NOMO-1 treated with DMSO at 0.1 percent for 48 hours (cell line): ENCODE measurements at regions not wholly inside any gene's neighbourhood (a gene's known extent, or its start where the extent isn't known, plus 50 kb on each side); places are given as distances from the start of the nearest gene placed in this dataset.
"Not testable (repeated sequence)": the region's sequence is repeated elsewhere in the genome, so short reads cannot be mapped to it uniquely, and the experiment has no call there.

ENCODE experiments used
- DNase-seq: peaks from one replicate; lab custom pipeline; 2025; ENCODE audit not compliant: unreplicated experiment; lab: John Stamatoyannopoulos, UW

GRCh38 chr9:42239445-42240260 is 56.2 kb downstream of the SPATA31A6 start:
- DNase-seq: not testable (repeated sequence)

DNA sequence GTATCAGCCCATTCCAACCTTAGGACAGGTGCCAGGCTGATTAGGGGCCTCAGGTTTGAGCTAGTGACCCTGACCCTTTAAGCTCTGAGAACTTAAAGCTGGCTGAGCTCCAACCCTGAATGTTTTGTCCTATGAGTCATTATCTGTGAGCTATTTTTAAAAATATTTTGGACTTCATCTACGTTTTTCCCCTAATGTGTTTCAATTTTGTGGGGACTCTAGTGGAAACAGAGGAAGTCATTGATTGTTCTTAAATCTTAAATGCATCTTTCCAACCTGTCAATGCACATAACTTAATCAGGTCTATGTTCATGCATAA is 56.8 kb downstream of the SPATA31A6 start:
- DNase-seq: not testable (repeated sequence)

DNA sequence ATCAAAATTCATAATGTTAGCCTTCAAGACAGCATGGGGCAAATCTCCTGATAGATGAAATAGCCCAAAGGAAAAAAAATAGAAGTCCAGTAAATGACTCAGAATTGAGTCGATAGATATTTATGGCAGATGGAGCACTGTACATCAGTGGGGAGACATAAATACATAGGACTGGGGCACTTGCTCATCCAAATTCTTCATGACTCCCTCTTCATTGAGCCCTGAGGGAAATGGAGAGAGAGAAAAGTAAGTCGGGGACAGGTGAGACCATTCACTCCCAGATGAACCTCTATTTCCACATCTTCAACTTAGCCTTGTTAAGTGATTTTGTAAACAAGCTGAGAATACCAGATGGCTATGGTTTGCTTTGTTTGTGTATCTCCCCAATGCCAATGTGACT is 59.8 kb downstream of the SPATA31A6 start:
- not testable (repeated sequence) for DNase-seq

GRCh38 chr9:42243822-42244221 is 60.4 kb downstream of the SPATA31A6 start:
- DNase-seq: not testable (repeated sequence)

GRCh38 chr9:42268729-42269128 is 85.3 kb downstream of the SPATA31A6 start:
- DNase-seq: not testable (repeated sequence)

GRCh38 chr9:42269171-42269570 is 85.7 kb downstream of the SPATA31A6 start:
- not testable (repeated sequence) for DNase-seq

DNA sequence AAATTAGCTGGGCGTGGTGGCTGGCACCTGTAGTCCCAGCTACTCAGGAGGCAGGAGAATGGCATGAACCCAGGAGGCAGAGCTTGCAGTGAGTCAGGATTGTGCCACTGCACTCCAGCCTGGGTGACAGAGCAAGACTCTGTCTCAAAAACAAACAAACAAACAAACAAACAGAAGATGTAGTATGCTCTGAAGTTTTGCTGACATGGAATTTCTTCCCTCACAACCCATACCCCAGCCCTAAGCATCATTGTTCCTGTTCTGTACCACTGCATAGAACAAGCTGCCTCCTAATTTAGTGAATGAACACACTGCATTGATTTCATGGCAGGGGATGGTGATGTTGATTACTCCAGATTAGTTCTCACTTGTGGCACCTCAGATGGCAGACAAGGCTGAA is 89.7 kb downstream of the SPATA31A6 start:
- not testable (repeated sequence) for DNase-seq

GRCh38 chr9:42275141-42275540 is 91.7 kb downstream of the SPATA31A6 start:
- no peak for DNase-seq

- DNase-seq: not testable (repeated sequence)
Measured at GRCh38 chr9:42282531-42283178, 99.2 kb downstream of the SPATA31A6 start.

GRCh38 chr9:42283179-42283543 is 99.7 kb downstream of the SPATA31A6 start:
- DNase-seq: not testable (repeated sequence)

DNA sequence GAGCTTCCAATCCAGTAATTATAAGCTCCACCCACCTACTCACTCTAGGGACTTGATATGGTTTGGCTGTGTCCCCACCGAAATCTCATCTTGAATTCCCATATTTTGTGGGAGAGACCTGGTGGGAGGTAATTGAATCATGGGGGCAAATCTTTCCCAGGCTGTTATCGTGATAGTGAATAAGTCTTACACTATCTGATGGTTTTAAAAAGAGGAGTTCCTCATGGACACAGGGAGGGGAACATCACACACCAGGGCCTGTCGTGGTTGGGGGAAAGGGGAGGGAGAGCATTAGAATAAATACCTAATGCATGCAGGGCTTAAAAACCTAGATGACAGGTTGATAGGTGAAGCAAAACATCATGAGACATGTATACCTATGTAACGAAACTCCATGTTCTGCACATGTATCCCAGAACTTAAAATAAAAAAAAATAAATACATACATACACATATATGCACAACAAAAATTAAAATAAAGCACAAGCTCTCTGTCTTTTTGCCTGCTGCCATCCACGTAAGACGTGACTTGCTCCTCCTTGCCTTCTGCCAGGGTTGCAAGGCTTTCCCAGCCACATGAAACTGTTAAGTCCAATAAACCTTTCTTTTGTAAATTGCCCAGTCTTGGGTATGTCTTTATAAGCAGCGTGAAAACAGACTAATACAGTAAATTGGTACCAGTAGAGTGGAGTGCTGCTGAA is 102.8 kb downstream of the SPATA31A6 start:
- not testable (repeated sequence) for DNase-seq

DNA sequence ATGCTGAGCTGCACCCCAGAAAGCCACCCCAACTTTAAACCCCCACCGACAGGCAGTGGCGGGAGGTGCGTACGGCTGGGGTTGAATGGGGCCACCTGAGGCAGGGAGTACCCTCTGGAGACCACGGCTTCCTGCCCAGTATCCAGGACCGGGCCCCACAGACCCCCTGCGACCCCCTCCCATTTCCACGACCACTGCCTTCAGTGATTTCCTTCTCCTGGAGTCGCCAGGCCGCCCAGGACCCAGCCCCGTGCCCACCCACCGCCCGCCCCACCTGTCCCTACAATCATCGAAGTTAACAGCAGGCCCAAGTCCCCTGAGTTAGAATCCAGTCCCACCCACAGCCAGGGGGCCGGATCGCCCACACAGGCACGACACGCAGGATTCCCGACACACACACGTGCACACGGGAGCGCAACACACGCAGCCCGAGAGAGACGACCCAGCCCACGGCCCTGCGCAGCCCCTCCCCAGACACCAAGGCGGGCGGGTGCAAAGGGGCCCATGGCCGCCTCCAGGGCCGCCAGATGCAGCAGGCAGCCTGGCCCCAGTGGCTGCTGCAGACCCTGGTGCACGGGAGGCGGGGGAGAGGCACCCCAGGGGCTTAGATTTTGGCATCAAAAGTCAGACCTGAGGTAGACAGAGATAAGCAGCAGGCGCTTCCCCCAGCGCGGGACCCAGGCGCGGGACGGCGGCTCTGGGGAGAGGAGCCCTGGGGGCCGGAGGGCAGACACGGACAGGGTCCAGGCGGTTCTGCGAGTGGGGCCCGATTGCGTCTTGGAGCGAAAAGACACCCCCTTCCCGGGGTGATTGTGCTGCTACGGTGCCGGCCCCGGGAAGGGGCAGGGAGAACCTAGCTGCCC is 104.8 kb downstream of the SPATA31A6 start:
- not testable (repeated sequence) for DNase-seq

GRCh38 chr9:42288865-42289229 is 105.4 kb downstream of the SPATA31A6 start:
- not testable (repeated sequence) for DNase-seq

DNA sequence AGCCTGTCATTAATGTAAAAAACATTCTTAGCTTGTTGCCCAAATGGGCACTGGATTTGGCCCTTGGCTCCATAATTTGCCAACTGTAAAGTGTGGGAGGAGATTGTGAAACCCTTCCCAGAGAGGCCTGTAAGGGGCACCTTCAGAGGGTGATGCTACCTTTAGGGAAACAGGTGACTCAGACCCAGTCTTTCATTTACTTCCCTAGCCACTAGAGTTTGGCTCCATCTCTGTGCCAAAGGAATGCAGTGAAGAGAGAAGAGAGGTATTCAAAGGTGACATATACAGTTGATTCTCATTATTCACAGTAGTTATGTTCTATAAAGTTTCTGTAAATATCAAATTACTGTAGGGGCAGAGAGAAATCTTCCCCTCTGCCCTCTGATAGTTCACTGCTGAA is 116.7 kb downstream of the SPATA31A6 start:
- not testable (repeated sequence) for DNase-seq

DNA sequence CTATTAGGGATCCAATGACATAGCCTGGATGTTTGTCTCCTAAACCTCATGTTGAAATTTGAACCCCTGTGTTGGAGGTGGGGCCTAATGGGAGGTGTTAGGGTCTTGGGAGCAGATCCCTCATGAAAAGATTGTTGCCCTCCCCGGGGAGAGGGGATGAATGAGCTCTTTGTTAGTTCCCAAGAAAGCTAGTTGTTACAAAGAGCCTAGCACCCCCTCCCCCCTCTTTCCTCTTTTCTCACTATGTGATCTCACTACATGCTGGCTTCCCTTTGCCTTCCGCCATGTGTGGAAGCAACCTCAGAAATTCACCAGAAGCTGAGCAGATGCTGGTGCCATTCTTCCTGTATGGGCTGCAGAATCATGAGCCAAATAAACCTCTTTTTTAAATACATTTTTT is 123.2 kb downstream of the SPATA31A6 start:
- not testable (repeated sequence) for DNase-seq

- DNase-seq: not testable (repeated sequence)
Measured at GRCh38 chr9:42307449-42307848, 124.0 kb downstream of the SPATA31A6 start.

- not testable (repeated sequence) for DNase-seq
Measured at GRCh38 chr9:42310972-42311371, 127.5 kb downstream of the SPATA31A6 start.

DNA sequence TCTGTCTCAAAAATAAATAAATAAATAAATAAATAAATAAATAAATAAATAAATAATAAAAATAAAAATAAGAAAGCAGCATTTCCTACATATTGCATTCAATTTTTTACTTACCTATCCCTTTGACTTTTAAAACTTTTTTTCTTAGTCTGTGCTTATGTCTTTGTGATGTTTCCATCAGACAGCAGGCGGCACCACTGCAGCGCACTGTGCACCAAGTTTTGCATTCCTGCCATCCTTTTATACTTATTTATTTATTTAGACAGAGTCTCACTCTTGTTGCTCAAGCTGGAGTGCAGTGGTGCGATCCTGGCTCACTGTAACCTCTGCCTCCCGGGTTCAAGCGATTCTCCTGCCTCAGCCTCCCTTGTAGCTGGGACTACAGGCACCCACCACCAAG is 132.6 kb downstream of the SPATA31A6 start:
- not testable (repeated sequence) for DNase-seq

- not testable (repeated sequence) for DNase-seq
Measured at GRCh38 chr9:42317677-42318076, 134.2 kb downstream of the SPATA31A6 start.

GRCh38 chr9:42323084-42323809 is 139.8 kb downstream of the SPATA31A6 start:
- not testable (repeated sequence) for DNase-seq
